ENCODE measurements at regions not wholly inside any gene's neighbourhood (a gene's known extent, or its start where the extent isn't known, plus 50 kb on each side); places are given as distances from the start of the nearest gene placed in this dataset.
A peak's percentile ranks its signal among the peaks of the same experiment; 100 is the strongest.

GRCh38 chr3:76324101-76324500 is 538.8 kb upstream of the ZNF717 start:
- no peak for DNase-seq (ENCODE audit: low spot score)

GRCh38 chr3:76345878-76346277 is 560.5 kb upstream of the ZNF717 start:
- no peak for DNase-seq (ENCODE audit: low spot score)

- no peak for DNase-seq (ENCODE audit: low spot score)
Observed at GRCh38 chr3:76346690-76347089, 561.3 kb upstream of the ZNF717 start.

GRCh38 chr3:76349715-76350480 is 564.5 kb upstream of the ZNF717 start:
- no peak for DNase-seq (ENCODE audit: low spot score)

- DNase-seq (ENCODE audit: low spot score): no peak
Observed at GRCh38 chr3:76352051-76352450, 566.7 kb upstream of the ZNF717 start.

- DNase-seq (ENCODE audit: low spot score): no peak
Observed at GRCh38 chr3:76352511-76353284, 567.3 kb upstream of the ZNF717 start.

GRCh38 chr3:76353683-76354082 is 568.3 kb upstream of the ZNF717 start:
- DNase-seq (ENCODE audit: low spot score): no peak

- no peak for DNase-seq (ENCODE audit: low spot score)
Observed at GRCh38 chr3:76361010-76361409, 575.7 kb upstream of the ZNF717 start.

GRCh38 chr3:76362643-76363042 is 577.3 kb upstream of the ZNF717 start:
- DNase-seq (ENCODE audit: low spot score): no peak

GRCh38 chr3:76365275-76365674 is 579.9 kb upstream of the ZNF717 start:
- DNase-seq (ENCODE audit: low spot score): no peak

- DNase-seq (ENCODE audit: low spot score): no peak
Observed at GRCh38 chr3:76367281-76367680, 581.9 kb upstream of the ZNF717 start.

- DNase-seq (ENCODE audit: low spot score): peak; percentile 11
Observed at GRCh38 chr3:76369170-76369569, 583.8 kb upstream of the ZNF717 start.

GRCh38 chr3:76370749-76371520 is 585.6 kb upstream of the ZNF717 start:
- no peak for DNase-seq (ENCODE audit: low spot score)

- no peak for DNase-seq (ENCODE audit: low spot score)
Observed at GRCh38 chr3:76372497-76372896, 587.1 kb upstream of the ZNF717 start.

GRCh38 chr3:76377074-76377473 is 591.7 kb upstream of the ZNF717 start:
- no peak for DNase-seq (ENCODE audit: low spot score)

GRCh38 chr3:76378789-76379188 is 593.4 kb upstream of the ZNF717 start:
- DNase-seq (ENCODE audit: low spot score): no peak

GRCh38 chr3:76383781-76384180 is 598.4 kb upstream of the ZNF717 start:
- DNase-seq (ENCODE audit: low spot score): no peak

GRCh38 chr3:76387000-76387399 is 601.7 kb upstream of the ZNF717 start:
- DNase-seq (ENCODE audit: low spot score): no peak

- DNase-seq (ENCODE audit: low spot score): no peak
Observed at GRCh38 chr3:76400141-76400540, 614.8 kb upstream of the ZNF717 start.

- DNase-seq (ENCODE audit: low spot score): no peak
Observed at GRCh38 chr3:76402926-76403325, 617.6 kb upstream of the ZNF717 start.

GRCh38 chr3:76403556-76403955 is 618.2 kb upstream of the ZNF717 start:
- no peak for DNase-seq (ENCODE audit: low spot score)

- no peak for DNase-seq (ENCODE audit: low spot score)
Observed at GRCh38 chr3:76405196-76405595, 619.8 kb upstream of the ZNF717 start.

Data from HT-29 (cell line).